IPS-20b (cell line): ENCODE measurements at regions not wholly inside any gene's neighbourhood (a gene's known extent, or its start where the extent isn't known, plus 50 kb on each side); places are given as distances from the start of the nearest gene placed in this dataset.
"Not testable (repeated sequence)": the region's sequence is repeated elsewhere in the genome, so short reads cannot be mapped to it uniquely, and the experiment has no call there.

Experiments used
- H3K27ac ChIP-seq: one replicate; pipeline ENCODE4 v1.5.1; 2013; ENCODE audit warnings: low read length
- H3K27me3 ChIP-seq: 2 replicates; pipeline ENCODE4 v1.6.1; 2013; ENCODE audit warnings: mild to moderate bottlenecking, low read length, inconsistent platforms; ENCODE audit not compliant: insufficient read depth
- H3K36me3 ChIP-seq: 2 replicates; pipeline ENCODE4 v1.6.1; 2013; ENCODE audit warnings: low read depth, mild to moderate bottlenecking, inconsistent platforms, low read length, moderate library complexity; ENCODE audit not compliant: insufficient read depth
- H3K4me1 ChIP-seq: 2 replicates; pipeline ENCODE4 v1.6.1; 2013; ENCODE audit warnings: mild to moderate bottlenecking, control low read depth, inconsistent platforms, low read length, moderate library complexity; ENCODE audit not compliant: insufficient read depth
- H3K4me3 ChIP-seq: 2 replicates; pipeline ENCODE4 v1.5.1; 2013; ENCODE audit warnings: mild to moderate bottlenecking, low read length, inconsistent platforms
- H3K9ac ChIP-seq: 2 replicates; pipeline ENCODE4 v1.6.1; 2013; ENCODE audit warnings: low read depth, mild to moderate bottlenecking, inconsistent platforms, low read length, moderate library complexity
- H3K9me3 ChIP-seq: 2 replicates; pipeline ENCODE4 v1.6.1; 2013; ENCODE audit warnings: mild to moderate bottlenecking, low read depth, low read length, inconsistent platforms; ENCODE audit not compliant: insufficient read depth

- no peaks in the 10 kb centered on the region for H3K9me3 ChIP-seq
- no peaks in the 10 kb centered on the region for H3K36me3 ChIP-seq
- H3K4me1 ChIP-seq: peaks cover 10% of the 10 kb centered on the region; the same call in 1 of the 2 replicates
- no peak overlapping the region for H3K9ac ChIP-seq
- H3K4me3 ChIP-seq: no peak overlapping the region
- no peaks in the 10 kb centered on the region for H3K27me3 ChIP-seq
- H3K27ac ChIP-seq: no peak overlapping the region
Observed at GRCh38 chr5:94057655-94058054, 316.3 kb upstream of the POU5F2 start.

GRCh38 chr5:94057217-94057616 is 315.8 kb upstream of the POU5F2 start:
- Histone ChIP-seq H3K36me3 (no peaks in the 10 kb centered on the region), H3K9me3 (no peaks in the 10 kb centered on the region), H3K4me1 (peaks cover 10% of the 10 kb centered on the region; the same call in 1 of the 2 replicates), H3K9ac (no peak overlapping the region), H3K4me3 (no peak overlapping the region), H3K27me3 (no peaks in the 10 kb centered on the region), H3K27ac (no peak overlapping the region)

GRCh38 chr5:94049307-94049922 is 308.0 kb upstream of the POU5F2 start:
- H3K27ac ChIP-seq, H3K9me3 ChIP-seq, H3K9ac ChIP-seq, H3K4me3 ChIP-seq, H3K36me3 ChIP-seq, H3K27me3 ChIP-seq: not testable (repeated sequence)
- peaks cover 15% of the 10 kb centered on the region for H3K4me1 ChIP-seq

GRCh38 chr5:94045839-94046782 is 304.7 kb upstream of the POU5F2 start:
- H3K4me3 ChIP-seq: peak overlapping the region; percentile 35; the same call in 1 of the 2 replicates
- no peaks in the 10 kb centered on the region; the same call in 1 of the 2 replicates for H3K36me3 ChIP-seq

GRCh38 chr5:94043311-94043710 is 301.9 kb upstream of the POU5F2 start:
- Histone ChIP-seq H3K4me1 (peaks cover 12% of the 10 kb centered on the region), H3K9ac (no peak overlapping the region), H3K27me3 (no peaks in the 10 kb centered on the region), H3K9me3 (peaks cover 16% of the 10 kb centered on the region), H3K4me3 (no peak overlapping the region), H3K36me3 (no peaks in the 10 kb centered on the region; the same call in 1 of the 2 replicates), H3K27ac (no peak overlapping the region)

More at GRCh38 chr5:94045839-94046782, 304.7 kb upstream of the POU5F2 start:
- H3K4me1 ChIP-seq: peaks cover 15% of the 10 kb centered on the region
- H3K27ac ChIP-seq: peak overlapping the region; percentile 32
- H3K9ac ChIP-seq: peak overlapping the region; percentile 36; the same call in 1 of the 2 replicates
- H3K9me3 ChIP-seq: peaks cover 16% of the 10 kb centered on the region
- H3K27me3 ChIP-seq: no peaks in the 10 kb centered on the region

GRCh38 chr5:94040591-94041148 is 299.3 kb upstream of the POU5F2 start:
- Histone ChIP-seq H3K9me3 (peaks cover 16% of the 10 kb centered on the region), H3K27me3 (no peaks in the 10 kb centered on the region), H3K36me3 (no peaks in the 10 kb centered on the region; the same call in 1 of the 2 replicates), H3K4me1 (peaks cover 13% of the 10 kb centered on the region; the same call in 1 of the 2 replicates), H3K4me3 (no peak overlapping the region), H3K9ac (no peak overlapping the region), H3K27ac (no peak overlapping the region)

GRCh38 chr5:94039101-94039500 is 297.7 kb upstream of the POU5F2 start:
- Histone ChIP-seq H3K4me1 (peaks cover 10% of the 10 kb centered on the region; the same call in 1 of the 2 replicates), H3K27me3 (no peaks in the 10 kb centered on the region), H3K9ac (no peak overlapping the region), H3K4me3 (no peak overlapping the region), H3K36me3 (no peaks in the 10 kb centered on the region; the same call in 1 of the 2 replicates), H3K9me3 (peaks cover 10% of the 10 kb centered on the region), H3K27ac (no peak overlapping the region)

- H3K36me3 ChIP-seq: no peaks in the 10 kb centered on the region
- H3K27ac ChIP-seq: no peak overlapping the region
- peaks cover 19% of the 10 kb centered on the region for H3K4me1 ChIP-seq
- H3K9ac ChIP-seq: no peak overlapping the region
- no peak overlapping the region for H3K4me3 ChIP-seq
- peaks cover 2% of the 10 kb centered on the region; the same call in 1 of the 2 replicates for H3K9me3 ChIP-seq
- H3K27me3 ChIP-seq: no peaks in the 10 kb centered on the region
Observed at GRCh38 chr5:94031631-94032030, 290.2 kb upstream of the POU5F2 start.

GRCh38 chr5:94028001-94028400 is 286.6 kb upstream of the POU5F2 start:
- no peaks in the 10 kb centered on the region for H3K36me3 ChIP-seq
- peaks cover 12% of the 10 kb centered on the region; the same call in 1 of the 2 replicates for H3K4me1 ChIP-seq
- H3K27ac ChIP-seq: no peak overlapping the region
- H3K9me3 ChIP-seq: peaks cover 3% of the 10 kb centered on the region; the same call in 1 of the 2 replicates
- H3K27me3 ChIP-seq: no peaks in the 10 kb centered on the region
- H3K9ac ChIP-seq: no peak overlapping the region
- no peak overlapping the region for H3K4me3 ChIP-seq

- Histone ChIP-seq H3K27ac (no peak overlapping the region), H3K9ac (no peak overlapping the region), H3K9me3 (peaks cover 3% of the 10 kb centered on the region; the same call in 1 of the 2 replicates), H3K36me3 (no peaks in the 10 kb centered on the region), H3K4me3 (no peak overlapping the region), H3K27me3 (no peaks in the 10 kb centered on the region), H3K4me1 (peaks cover 12% of the 10 kb centered on the region; the same call in 1 of the 2 replicates)
Observed at GRCh38 chr5:94027145-94027544, 285.7 kb upstream of the POU5F2 start.

- no peak overlapping the region for H3K27ac ChIP-seq
- peaks cover 12% of the 10 kb centered on the region; the same call in 1 of the 2 replicates for H3K4me1 ChIP-seq
- no peaks in the 10 kb centered on the region for H3K36me3 ChIP-seq
- peaks cover 3% of the 10 kb centered on the region; the same call in 1 of the 2 replicates for H3K9me3 ChIP-seq
- H3K27me3 ChIP-seq: no peaks in the 10 kb centered on the region
- H3K4me3 ChIP-seq: no peak overlapping the region
- no peak overlapping the region for H3K9ac ChIP-seq
Observed at GRCh38 chr5:94025788-94026473, 284.5 kb upstream of the POU5F2 start.
